HG03060 (cell line): ENCODE measurements at regions not wholly inside any gene's neighbourhood (a gene's known extent, or its start where the extent isn't known, plus 50 kb on each side); places are given as distances from the start of the nearest gene placed in this dataset.

Experiments used
- ATAC-seq: cut with Tn5 transposase; IDR thresholded peaks from one replicate; pipeline ENCODE4 v1.9.1; 2021; ENCODE audit warnings: low read depth, moderate number of reproducible peaks; ENCODE audit not compliant: unreplicated experiment

DNA sequence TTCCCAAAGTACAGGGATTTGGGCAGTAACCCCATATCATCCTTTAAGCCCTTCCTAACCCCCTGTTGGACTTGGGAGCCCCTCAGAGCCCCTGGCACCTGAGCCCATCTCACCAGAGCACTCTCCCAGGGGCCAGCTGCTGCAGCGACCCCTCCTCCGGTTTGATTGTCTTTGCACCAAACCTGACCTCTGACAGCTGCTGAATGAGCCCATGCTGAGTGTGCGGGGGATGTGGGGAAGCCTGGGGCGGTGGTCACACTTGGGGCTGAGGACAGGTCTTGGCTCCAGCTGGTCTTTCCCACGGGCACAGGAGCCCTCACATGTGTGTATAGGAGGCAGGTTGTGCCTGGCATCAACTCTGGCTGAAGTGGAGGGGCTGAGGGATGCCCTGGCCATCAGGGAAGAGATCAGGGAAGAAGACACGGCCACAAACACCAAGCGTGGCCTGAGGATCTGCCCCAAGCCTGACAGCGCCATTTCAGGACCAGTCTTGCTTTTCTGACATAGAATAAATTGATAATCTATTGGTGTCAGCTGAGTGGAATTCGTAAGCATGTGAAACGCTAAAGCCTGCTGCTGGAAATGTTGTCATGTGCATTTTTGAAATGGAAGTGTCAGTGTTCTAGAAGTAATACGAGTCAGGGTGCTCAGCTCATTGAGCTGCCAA, 102.4 kb downstream of the ACKR3 start:
- no peak for ATAC-seq

DNA sequence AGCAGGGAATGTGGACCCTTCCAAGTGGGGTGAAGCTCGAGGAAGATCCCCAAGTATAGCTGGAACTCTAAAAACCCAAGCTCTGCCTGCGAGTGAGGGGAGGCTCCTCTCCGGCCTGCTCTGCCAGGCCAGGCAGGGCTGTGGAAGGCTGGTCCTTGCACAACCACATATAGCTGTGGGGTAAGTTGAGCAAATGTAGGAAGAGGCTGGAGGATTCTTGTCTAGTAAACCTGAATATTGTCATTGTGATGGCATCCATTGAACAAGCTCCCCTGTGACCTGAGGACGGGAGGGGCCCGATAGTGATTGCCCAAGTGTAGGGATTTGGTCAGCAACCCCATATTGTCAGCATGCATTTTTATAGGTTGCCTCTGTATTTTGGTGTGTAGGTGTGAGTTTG, 103.0 kb downstream of the ACKR3 start:
- ATAC-seq = no peak

DNA sequence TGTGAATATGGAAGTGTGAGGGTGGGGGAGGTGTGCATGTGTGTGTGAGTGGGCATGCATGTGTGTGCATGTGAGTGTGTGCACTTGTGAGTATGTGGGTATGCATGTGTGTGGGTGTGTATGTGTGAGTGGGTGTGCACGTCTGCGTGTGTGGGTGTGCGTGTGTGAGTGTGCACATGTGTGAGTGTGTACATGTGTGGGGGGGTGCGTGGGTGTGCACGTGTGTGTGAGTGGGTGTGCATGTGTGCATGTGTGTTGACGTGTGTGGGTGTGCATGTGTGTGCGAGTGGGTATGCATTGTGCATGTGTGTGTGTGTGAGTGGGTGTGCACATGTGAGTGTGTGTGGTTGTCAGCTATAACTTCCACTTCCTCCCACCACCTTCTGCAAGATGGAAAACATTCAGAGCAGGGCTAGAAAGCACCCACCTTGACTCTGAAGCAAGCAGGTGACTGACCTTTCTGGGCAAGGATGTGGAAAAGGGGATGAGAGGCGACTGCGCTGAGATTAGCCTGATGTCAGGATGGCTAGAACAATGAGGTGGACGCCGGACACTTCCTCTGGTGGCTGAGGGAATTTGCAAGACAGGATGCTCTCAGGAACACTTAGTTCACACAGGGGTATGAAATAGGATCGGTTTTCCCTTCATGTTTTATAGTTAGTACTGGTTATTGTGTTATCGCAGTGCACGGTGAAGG, 103.6 kb downstream of the ACKR3 start:
- no peak for ATAC-seq

DNA sequence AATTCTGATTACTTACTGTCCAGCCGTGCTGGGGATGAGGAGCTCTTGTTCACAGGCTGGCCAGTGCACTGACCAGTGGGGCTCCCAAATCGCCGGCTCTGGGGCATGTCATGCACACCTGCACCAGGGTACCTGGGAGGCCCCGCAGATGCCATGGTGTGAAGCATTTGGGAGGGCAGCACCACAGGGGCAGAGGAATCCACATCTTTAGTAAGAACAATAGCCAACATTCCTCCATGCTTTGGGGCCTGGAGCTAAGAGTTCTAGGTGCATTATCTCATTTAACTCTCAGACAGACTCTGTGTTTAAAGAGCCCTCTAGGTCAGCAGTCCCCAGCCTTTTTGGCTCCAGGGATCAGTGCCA, 104.2 kb downstream of the ACKR3 start:
- no peak for ATAC-seq

DNA sequence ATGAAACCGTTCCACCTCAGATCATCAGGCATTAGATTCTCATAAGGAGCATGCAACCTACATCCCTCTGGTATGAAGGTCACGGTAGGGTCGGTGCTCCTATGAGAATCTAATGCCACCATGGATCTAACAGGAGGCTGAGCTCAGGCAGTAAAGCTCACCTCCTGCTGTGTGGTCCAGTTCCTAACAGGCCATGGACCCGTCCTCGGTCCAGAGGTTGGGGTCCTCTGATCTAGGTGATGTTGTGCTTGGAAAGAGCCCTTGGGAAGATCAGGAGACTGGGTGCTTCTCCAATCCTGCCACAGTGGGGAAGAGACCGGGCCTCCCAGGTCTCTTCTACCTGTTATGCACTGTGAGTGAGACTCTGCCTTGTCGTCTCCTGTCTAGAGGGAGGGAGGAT, 104.6 kb downstream of the ACKR3 start:
- no peak for ATAC-seq

DNA sequence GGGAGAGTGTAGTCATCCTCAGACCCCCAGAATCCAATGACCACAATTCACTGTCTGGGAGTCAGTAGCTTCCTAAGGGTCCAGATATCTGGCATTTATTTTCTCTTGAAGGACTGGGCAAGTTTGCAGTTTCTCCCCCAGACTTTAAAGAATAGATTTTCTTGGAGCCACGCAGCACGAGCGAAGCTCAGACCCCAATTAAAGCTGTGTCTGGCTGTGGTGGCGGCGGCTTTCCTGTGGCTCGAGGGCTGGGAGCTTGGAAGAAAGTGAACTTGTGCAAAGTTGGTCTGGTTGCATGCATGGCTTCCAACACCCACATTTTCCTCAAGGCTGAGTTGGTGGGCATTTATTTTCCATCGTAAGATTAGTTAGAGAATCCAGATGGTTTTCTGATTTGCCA, 105.0 kb downstream of the ACKR3 start:
- ATAC-seq = no peak

DNA sequence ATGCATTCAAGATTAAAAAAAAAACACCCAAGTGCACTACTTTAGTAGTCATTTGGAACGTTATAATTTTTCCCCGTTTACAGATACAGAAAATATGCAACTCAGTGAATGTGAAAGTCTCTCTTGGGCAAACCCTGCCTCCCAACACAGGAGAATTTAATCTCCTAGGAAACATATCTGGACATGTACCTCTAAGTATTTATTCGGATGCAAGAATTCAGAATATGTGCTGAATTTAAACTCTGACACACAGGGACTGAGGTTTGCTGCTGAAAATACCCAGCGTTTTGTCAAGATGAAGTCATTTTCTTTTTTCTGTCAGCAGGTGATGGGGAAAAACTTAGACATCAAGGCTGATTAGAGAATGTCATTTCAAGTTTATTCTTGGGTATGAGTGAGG, 105.4 kb downstream of the ACKR3 start:
- ATAC-seq = no peak

DNA sequence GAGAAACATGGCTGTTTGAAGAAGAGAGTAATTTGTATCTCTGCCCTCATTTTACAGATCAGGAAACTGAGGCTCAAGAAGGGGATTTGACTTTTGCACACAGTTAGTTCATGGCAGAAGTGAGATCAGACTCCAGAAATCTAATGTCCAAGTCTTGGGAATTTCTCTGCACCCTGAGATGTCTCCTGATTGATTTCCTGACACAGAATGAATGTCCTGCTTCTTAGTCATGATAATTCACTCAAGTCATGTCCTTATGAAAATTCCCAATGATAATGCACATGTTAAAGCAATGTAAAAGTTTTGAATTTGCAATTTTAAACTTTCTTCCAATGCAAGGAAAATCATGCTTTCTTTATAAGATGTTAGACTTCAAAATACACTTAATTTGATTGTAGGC, 105.9 kb downstream of the ACKR3 start:
- no peak for ATAC-seq

DNA sequence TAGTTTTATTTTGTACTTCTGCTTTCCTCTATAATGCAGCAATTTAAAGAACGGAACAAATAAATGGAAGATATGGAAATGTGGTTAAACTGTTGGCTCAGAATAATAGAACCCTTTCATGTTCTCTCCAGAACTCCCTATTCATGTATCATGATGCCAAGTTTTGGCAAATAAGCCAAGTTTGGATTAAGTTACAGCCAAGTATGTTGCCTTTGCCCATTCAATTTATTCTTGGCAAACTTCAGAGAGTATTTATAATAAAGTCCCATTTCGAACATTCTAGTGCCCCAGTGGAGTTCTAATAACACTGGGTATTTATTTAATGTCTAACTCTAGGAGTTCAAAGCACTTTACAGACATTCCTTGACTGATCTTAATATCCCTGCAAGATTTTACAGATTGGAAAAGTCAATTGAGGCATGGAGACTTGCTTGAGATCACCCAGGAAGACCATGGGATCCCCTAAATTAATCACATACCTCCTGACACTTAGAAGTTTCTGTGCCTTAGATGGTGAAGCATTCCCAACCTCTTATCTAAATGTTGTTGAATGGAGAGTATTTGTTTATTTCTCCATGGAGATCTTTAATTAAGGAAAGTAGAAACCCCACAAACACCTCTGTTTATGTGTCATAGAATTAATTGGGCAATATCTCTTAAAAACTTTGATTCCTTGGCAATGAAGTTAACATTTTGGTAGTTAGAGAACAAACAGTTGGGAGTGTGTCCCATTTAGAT, 106.7 kb downstream of the ACKR3 start:
- no peak for ATAC-seq

DNA sequence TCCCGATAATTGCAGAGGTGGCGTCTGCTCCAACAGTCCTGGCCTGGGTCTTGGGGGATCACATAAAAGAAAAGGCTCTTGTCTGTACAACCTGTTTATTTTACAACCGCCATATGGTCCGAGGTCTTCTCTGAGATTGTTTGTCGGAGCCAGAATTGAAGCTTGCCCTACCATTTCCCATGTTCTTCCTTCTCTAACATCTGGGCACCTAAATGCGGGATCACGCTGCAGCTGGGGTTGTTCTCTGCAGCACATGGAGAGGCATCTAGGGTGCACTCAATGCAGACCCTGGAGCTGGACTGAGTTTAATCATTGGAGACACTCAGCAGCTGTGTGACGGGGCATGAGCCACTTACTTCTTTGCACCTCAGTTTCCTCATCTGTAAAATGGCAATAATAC, 107.7 kb downstream of the ACKR3 start:
- ATAC-seq = no peak

DNA sequence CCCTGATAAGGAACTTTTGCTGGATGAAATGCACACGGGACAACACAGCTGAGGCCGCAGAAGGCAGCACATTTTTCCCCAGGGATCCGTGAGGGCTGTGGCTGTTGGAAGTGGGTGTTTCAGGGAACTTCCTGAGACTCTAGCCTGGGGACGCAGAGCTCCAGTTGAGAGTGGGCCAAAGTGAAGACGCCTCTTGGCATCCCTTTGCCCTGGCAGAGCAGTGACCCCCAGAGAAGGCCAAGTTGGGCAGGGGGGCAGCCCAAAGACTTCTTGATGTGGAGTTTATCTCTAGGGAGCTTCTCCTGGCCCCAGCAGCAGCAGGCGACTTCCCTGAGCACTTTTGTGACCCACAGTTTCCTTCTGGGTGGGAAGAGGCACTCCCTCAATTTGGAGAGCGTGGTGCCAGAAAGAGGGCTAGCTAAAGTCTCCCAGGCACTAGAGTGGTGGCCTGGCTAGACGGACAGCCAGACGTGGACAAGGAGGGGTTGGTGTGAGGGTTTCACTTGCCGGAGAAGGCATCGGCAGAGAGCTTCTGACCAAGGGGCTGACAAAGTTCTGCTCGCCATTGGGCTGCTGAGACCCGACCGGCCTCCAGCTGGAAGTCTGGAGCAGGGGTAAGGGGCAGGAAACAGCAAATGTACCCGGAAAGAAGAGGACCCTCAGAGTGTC, 108.8 kb downstream of the ACKR3 start:
- ATAC-seq = no peak

DNA sequence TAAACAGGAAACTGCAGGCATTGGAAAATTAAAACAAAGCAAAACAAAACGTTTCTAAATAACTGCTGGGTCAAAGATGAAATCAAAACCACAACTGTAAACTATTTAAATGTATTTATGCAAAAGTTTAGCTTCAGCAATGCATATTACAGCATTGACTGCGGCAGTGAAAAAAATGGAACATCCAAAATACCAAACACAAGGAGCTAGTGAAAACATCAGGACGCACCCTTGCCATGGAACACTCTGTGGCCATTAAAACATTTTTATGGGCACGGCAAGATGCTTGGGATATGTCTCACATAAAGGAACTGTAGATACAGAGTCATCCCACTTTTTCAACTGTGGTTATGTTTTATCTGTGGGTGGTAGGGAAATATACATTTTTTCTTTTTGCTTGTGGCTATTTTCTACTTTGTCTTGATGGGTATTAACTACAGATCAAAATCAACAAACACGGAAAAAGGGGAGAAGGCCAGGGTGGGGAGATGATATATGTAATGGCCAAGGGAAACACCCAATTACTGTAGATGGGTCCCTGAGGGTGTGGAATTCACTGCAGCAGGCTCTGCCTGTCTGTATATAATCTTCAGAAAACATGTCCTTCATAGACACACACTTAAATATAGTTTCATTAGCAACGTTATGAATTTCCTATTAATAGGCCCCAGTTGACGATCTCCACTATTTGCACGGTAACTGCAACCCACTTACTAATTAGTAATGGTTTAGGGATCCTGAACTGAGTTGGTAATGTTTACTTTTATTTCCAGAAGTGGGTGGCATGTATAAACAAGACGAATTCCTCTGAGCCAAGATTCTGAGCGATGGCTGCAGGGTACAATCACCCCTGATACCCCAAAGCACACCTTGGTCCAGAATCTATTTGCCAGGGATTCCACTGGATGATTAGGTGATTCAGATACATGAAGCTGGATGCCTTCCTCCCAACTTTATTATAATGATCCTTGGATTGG, 110.5 kb downstream of the ACKR3 start:
- no peak for ATAC-seq

DNA sequence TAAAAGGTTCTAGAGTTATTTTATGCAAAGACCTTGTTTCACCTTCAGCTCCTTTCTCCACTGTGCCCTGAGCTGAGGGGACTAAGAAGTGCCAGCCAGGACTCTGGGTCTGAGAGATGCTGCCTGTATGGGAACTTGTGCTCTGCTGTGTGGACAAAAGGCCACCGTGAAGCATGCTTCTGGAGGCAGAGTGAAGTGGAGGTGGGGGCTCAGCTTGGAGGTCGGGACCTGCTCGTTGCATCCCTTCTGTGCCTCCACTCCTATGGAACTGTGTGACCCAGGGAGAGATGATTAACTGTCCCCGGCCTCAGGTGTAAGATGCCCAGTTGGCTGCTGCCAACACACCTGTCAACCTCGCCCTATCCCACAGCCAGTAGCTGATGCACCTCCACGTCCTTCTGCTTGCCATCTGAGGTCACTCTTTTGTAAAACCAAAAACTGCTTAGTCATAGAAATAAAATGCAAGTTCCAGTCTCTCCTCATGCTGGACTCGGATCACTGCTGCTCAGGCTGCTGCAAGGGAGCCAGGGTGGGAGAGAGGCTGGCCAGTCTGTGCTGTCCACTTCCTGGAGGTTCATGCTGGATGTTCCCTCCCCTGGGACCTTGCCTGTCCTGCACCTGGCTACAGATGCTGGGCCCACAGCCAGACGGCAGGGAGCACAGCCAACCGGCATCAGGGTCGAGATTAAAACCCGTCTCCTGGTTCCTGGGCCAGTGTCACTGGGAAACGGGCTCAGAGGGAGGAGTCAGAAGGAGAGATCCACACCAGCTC, 113.2 kb downstream of the ACKR3 start:
- no peak for ATAC-seq

DNA sequence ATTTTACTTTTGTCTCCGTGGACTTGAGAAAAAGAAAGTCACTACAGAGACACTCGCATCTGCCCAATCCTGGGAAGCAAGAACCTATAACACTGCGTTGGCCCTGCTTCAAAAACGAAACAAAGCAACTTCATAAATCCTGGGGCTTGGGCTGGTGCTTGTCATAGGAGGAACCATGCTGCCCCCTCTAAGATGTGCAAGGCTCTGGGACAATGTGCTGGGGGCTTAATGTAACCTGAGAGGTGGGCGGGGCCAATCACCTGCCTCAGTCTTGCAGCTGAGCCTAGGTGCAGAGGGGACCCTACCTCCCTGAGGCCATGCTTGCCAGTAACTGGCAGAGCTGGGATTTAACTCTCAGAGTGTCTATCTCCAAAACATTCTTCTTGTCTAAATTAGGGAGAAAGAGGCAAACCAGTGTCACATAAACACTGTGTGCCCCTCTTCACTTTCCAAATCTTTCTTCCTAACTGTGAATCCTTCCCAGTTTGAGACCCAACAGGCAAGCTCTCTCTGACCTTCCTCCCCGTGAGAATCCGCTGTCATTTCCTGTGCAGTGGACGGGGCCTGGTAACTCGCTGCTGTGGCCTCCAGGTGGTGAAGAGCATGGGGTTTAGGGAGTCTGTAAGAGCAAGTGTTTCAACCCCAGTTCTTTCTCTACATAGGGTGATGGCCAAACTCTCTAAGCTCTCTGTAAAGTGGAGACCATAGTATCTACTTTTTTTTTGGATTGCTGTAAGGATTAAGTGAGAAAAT, 115.1 kb downstream of the ACKR3 start:
- no peak for ATAC-seq

DNA sequence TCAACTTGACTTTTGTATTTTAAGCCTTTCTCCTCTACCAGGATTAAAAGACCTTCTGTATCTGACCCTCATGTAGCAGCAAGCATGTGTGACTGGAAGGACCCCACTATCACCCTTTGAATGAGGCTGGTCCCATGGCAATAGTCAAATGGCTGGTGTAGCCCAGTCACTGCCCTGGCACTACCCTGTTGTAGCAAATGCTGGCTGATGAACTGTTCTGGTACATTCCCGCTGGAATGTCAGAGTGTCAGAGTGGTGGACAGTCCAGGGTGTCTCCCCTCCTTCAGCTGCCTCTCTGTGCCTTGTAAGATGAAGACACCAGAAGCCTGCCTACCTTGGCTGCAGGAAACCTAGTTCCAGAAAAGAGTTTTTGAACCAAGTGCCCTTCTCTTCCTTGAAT, 115.7 kb downstream of the ACKR3 start:
- ATAC-seq = no peak

DNA sequence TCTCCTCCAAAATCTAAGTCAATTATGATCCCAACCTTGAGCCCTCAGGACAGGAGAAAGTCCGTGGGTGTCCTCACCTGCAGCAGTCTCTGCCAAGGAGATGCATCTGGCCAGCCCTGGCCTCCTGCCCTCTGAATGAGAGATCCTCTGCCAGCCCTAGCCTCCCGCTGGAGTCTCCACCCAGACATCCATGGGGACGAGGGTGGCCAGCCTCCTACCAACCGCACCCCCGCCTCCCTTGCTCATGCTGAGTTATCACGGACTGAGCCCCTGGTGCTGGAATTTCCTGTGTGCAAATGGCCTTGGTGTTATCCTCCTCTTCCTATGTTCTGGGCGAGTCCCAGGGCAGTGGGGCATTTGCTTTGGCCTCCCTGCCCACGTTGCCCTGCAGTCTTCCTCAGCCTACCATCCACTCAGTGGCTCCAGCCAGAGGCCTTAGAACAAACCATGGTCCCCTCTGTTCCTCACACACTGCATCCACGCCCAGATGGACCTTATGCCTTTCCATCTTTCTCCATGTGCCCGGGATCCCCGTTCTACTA, 116.4 kb downstream of the ACKR3 start:
- no peak for ATAC-seq

DNA sequence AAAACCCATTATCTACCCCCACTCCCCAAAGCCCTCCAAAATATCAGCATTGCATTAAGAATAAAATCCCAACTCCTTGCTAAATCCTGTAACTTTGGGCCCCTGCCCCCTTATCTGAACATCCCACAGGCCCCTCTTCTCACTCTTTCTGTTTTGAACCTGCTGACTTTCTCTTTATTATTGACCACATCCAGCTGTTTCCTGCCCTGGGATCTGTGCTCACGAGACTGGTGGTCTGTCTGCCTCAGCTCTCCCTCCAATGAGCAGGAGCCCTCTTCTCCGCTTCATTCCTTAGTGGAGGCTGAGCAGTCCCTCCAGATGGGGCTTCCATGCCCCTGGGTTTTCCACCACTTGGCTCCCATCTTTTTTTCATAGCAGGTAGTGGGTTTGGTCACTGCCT, 116.9 kb downstream of the ACKR3 start:
- ATAC-seq = no peak

DNA sequence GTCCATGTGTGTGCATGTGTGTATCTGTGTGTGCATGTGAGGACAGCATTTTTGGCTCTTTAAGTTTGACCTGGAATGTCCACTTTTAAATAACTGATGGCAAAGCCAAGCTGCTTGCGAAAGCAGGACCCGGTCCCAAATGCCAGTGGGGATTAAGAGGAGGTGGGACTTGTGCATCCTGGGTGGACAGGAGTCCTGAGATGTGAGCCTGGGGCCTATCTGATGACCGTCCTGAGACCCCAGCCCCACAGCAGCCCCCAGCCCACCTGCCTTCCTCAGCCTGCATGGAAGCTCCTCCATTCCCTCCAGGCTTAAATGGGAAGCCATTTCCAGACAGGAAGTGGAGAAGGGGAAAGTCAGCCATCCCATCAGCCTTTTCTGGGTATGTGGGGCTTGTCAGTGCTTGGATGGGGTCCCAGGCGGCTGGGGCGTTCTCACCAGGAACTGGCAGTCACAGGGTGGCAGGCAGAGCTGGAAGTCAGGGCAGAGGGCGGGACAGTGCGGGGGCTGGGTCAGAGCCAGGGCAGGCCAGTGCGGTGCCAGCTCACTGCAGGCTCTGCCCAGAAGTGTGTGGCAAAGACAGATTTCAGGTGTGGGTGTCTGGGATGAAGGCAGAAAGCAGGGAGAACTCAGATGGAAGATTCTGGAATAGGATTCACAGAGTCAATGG, 117.8 kb downstream of the ACKR3 start:
- no peak for ATAC-seq
